HG03108 (cell line): ENCODE measurements at regions not wholly inside any gene's neighbourhood (a gene's known extent, or its start where the extent isn't known, plus 50 kb on each side); places are given as distances from the start of the nearest gene placed in this dataset.

ENCODE experiments used
- ATAC-seq: cut with Tn5 transposase; IDR thresholded peaks from one replicate; pipeline ENCODE4 v1.9.1; 2021; ENCODE audit warnings: moderate library complexity; ENCODE audit not compliant: unreplicated experiment

DNA sequence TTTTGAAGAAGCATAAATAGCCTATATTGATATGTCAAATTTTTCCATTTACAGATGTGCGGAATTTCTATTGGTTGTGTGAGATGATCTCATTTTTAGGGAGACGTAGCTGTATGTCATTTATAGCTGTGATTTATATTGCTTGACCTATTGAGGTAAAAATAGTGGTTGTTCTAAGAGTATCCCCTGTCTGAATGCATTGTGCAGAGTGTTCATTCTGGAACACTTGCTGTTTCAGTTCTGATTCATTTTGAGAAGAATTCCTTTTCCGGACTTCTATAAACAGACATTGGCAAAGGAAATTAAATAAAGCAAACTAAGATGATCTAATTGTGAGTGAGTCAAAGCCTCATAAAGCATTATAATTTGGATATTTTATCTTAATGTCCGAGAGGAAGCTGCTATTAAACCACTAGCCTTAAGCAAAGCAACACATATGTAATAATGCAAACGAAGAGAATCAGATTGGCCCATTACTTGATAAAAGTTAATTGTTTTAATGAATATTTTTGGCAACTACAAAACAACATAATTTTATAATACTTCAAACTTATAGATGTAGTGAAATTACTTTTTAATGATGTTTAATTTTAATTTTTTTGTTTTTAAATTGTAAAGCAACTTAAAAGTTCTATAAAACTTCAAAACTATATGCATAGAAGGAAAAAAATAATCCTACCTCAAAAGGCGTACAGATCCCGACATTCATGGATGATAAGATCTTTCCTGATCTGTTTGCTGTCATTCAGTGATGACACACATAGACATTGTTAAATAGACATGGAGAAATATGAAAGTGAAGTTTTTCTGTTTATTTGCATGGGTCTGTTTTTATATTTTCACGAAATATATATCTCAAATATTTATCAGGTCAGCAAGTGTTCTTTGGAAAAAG lies 942.6 kb upstream of the SLC10A2 start:
- ATAC-seq = no peak

DNA sequence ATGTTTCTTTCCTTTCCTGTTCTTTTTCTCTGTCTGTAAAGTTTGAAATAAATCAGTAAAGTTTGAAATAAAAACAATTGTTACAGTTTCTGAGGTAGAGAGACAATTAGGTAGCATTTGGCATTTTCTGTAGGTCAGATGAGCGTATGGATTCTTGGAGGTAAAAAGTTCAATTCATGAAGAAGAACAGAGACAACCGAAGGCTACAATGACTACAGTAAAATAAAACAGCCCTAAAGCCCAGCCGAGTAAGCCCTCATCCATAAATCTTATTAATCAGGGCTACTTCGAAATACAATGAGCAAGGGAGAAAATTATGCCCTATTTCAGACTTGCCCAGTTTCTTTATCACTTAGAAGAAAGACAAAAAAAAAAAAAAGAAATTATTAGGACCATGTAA lies 941.9 kb upstream of the SLC10A2 start:
- no peak for ATAC-seq

DNA sequence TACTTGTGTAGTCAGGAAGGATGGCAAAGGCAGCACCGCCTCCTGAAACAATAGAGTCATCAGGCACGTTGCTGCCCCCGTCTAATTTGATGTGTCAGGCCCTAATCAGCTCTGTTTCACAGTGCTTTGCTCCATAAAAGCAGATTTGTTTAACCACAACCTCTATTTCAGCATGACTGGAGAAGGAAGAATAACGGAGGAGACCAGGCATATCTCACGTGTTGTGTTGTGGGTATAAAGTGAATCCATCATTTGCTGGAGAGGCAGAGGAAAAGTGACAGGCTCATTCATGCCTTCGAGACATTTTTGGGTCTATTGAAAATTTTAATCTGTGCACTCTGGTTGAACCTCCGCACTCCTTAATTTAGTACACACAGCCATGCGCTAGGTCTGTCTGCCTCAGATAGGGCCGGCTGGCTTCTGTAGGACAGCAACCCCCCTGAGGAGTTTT lies 940.4 kb upstream of the SLC10A2 start:
- ATAC-seq = no peak

DNA sequence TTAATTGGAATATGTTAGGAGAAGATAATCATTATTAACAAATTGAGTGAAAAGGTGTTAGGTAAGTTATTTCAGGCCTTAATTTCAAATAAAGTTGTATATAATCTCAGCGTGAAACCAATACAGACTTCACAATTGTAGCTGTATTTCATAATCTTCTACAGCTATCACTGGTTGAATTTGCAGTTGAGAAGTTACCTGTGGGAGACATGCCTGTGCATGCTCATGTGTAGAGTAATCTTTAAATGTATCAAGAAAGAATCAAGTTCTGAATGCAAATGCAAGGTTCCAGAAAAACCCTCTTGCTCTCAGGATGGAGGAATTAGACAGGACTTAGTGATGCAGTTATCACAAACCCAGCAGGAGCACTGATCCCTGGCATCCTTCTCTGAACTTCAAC lies 938.4 kb upstream of the SLC10A2 start:
- no peak for ATAC-seq

DNA sequence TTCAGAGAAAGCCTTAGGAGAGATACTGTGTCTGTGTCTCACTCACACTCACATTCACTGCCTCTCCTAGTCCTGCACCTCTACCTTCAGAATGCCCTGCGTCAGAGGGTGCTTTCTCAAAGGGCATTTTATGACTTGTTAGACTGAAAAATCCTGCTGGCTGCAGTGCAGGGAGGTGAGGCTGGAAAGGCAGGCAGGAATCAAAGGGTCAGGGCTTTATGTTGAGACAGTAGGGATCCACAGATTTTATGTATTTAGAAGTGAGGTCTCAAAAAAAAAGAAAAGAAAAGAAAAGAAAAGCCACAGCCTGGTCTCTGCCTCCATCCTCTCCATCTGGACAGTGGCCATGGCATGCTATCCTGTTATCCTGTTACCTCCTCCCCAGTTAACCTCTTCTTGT lies 936.0 kb upstream of the SLC10A2 start:
- no peak for ATAC-seq

DNA sequence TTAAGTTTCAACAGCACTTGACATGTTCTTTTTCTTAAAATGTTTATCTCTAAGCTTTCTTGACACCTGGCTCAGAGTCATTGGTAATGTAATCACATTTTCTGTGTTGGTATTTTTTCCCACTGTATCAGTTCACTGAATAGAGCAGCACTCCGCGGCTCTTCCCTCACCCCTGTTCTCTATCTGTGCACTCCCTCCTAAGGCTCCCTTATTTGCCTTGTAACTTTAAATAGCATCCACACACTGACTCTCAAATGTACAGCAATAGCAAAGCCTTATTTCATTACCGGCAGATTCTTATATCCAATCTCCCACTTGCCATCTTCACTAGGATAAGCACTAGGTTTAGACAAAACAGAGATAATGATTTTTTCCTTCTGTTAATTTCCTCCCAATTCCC lies 935.5 kb upstream of the SLC10A2 start:
- ATAC-seq = no peak

DNA sequence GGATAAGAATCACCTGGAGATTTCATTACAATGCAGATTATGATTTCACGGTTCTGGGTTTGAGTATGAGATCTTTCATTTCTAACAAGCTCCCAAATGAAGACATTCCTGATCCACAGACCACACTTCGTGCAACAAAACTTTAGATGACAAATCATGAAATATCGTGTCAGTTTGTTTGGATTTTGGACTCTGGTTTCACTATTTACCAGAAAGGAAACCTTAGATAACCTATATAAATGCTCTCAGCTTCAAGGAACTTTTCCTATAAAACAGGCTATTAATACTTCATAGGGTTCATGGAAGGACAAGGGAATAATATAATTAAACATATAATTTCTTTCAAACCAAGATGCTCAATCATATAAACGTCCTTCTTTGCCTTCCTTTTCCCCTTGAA lies 930.5 kb upstream of the SLC10A2 start:
- no peak for ATAC-seq

DNA sequence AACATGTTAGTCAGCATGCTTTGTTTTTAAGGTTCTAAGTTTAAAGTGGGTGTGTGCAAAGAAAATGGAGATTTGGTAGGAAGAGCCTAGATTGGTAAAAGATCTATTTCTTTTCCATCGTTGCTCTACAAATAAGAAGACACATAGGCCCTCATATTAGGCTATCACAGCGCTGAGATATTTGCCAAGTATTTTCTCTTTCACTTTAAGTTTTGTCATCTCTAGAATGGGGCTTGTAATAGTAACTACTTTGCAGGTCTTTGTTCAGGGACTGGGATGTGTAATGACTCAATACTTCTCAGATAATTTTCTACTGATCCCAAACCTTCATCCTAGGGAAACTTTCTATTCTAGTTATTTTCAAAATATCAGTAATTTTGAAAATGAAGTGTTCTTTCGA lies 917.7 kb upstream of the SLC10A2 start:
- no peak for ATAC-seq

DNA sequence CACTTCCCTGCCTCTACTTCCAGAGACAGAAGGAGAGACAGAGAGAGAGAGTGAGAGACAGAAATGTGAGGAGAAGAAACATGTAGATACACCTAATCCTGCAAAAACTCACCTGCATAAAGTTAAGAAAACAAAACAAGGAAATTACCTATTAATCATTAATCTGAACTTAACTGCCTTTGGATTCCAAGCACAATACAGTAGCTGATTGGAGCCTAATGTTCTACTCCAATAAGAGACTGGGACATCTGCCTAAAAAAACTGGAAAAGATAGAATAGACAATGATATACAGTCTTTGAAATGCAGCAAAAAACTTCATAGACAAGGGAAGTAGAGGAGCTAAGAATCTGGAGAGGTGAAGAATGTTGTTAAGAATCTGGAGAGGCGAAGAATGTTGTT lies 910.2 kb upstream of the SLC10A2 start:
- no peak for ATAC-seq

DNA sequence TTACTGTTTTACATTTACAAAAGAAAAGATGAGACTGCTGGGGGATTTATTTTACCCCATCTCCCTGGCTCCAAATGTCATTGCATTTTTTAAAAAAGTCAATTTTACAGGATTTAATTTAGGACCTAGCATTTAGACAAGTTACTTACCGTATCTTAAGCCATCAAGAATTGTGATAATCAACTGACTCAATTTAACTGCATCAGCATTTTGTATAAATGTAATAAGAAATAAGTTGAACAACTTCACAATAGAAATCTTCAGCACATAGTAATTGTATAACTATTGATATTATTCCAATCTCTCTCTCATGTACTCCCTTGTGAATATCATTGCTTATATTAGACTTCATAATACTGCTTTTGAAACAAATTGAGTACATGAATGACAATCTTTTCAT lies 907.5 kb upstream of the SLC10A2 start:
- no peak for ATAC-seq

DNA sequence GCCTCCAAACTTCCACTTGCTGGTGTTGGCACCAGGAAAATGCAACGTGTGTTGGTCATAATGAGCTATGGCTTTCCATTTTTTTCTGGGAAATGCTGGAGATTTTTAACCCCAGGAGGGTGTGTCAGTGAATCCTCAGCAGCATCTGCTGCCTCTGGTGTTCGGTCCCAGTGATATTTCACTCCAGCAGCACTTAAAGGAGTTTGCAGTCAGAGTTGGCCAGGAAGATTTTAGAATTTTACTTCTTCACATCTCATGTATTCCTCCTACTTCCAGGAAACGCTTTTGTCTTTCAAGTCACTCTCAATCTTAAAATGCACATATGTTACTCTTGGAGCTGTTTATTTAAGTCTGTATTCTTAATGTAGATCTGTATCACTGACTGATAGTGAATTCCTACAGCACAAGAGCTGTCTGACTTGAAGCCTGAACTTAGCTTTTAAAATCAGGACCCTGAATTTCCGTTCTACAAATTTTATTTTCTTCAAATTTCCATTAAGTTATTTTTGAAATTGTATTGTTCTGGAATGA lies 903.4 kb upstream of the SLC10A2 start:
- no peak for ATAC-seq

DNA sequence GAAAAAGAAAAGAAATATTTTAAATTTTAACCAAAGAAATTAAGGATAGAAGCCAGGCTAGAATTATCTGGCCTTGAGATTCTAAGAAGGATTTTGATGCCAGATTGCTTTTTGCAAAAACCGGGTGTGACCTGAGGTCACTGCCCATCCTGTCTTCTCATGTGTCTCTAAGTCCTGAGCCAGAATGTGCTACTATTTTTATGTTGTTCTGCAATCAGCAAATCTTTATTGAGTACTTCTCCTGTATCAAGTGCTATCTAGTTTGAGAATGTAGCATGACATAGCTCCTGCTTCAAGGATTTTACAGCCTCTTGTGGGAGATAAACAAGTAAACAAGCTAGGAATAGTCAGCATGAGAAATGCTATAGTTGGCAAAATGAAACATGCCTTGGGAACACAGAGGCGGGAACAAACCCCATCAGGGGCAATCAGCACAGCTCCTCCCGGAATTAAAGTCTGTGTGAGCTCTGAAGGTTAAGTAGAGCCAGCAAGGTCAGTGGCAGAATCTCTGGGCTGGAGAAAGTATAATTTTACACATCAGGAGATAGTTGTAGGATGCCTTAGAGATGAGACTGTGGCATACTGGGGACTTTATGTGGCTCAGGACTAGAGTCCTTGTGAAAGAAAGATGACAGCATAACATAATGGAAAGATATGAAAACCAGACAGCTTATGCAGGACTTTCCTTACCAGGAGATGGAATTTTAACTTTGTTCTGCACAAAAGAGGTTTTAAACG lies 899.5 kb upstream of the SLC10A2 start:
- ATAC-seq = no peak

DNA sequence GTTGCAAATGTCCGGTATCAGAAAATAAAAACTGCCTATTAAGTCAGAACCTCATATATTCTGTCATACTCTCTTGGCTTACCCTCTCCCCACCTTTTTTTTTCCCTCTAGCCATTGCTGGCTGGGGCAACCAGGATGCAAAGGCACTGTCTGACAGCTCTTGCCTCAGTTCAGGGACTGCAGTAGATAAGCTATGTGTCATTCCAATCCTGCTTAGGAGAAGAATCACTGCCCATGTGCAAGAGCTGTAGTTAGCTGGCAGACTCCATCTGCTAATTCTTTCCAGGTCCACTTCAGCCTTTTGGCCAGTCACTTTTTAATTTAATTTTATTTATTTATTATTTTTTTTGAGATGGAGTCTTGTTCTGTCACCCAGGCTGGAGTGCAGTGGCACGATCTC lies 895.6 kb upstream of the SLC10A2 start:
- no peak for ATAC-seq

DNA sequence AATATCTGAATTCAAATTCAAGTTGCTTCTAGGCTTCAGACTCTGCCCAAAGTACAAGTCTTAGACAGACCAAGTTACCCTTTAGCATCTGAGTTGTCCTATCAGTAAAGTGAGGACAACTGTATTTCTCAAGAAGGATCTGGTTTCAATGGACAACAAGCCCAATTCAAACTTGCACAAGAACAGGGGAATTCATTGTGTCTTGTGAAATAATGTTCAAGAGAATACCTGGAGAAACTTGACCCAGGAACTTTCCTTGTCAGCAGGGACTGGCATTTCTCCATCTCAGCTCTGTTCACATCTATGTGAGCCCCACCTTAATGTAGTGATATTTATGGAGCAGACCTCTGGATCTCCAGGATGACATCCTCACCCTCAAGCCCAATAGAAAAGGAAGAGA lies 894.9 kb upstream of the SLC10A2 start:
- ATAC-seq = no peak

DNA sequence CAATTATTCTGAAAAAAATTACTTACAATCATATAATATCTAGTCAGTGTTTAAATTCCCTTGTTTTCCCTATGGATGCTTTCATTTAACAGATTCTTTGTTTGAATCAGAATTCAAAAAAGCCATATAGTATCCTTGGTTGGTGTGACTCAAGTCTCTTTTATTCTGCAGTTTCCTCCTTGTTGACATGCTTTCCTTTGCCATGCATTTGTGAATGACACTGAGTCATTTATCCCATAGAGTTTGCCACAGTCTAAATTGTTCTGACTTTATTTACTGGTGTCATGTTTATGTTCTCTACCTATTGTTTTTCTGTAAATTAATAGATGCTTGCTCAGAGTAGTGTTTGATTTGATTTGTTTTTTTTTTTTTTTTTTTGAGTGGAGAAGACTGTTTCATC lies 893.8 kb upstream of the SLC10A2 start:
- no peak for ATAC-seq

DNA sequence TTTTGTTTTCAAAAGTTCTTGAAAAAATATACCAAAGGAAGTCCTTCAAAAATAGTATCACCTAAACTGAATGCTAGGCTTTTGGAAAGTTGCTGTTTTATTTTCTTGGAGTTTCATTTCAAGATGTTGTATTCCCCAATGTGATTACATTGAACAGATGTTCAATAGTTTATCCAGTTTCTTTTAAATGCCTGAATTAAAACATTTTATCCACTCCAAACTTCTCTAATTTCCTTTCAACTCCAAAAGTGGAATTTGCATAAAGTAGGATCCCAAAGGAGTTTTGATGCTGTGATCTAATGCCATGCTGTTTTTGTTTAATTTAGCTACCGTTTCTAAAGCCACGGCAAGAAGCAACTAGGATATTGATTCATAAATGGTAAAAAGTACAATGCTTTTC lies 892.5 kb upstream of the SLC10A2 start:
- ATAC-seq = no peak

DNA sequence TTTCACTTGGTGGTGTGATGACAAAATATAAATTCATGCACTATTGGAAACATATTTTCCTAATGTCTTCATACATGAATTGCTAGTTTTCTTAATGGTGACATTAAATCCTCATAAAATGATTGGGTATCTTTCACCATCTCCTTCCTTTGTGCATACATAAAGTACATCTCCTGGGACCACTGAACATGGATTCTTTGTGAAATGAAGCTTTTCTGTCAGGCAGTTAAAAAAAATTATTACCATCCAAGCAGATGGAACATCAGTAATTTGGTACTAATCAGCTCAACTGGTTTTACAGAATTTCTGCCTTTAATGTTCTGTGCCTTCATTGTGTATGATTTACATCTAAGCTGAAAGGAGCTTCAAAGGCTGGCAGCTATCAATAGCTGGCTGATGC lies 891.7 kb upstream of the SLC10A2 start:
- ATAC-seq = no peak

DNA sequence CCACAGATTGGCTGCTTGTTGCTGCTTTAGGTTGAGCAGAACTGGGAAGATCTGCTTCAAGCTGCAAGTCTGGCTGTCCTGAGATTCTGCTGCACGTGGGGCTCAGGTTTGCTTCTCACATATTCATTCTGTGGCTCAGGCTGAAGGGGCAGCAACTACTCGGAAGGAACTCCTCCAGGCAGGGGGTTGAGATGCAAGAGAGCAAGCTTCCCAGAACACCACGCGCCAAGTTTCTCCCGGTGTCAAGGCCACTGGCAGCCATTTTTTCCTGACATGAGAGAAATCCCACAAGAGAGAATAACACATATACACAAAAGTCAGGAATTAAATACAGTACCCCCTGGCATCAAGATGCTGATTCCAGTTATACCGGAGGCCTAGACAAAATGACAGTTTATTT lies 887.6 kb upstream of the SLC10A2 start:
- no peak for ATAC-seq

DNA sequence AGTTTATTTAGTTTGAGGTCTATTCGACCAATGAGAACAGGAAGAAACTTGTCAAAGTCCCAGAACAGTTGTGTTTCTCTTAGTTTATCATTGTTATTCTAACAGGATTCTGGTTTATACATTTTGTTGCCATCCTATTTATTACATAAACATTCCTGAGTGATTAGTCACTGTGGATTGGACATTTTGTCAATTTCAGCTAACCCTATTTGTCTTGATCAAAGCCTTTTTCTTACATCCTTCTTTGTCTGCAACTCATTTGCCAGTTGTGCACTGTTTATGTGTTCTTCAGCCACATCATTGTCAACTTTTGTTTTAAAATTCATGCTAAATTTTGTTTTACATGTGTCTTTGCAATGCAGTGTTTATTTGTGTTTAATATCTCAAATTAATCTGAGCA lies 886.0 kb upstream of the SLC10A2 start:
- ATAC-seq = no peak

DNA sequence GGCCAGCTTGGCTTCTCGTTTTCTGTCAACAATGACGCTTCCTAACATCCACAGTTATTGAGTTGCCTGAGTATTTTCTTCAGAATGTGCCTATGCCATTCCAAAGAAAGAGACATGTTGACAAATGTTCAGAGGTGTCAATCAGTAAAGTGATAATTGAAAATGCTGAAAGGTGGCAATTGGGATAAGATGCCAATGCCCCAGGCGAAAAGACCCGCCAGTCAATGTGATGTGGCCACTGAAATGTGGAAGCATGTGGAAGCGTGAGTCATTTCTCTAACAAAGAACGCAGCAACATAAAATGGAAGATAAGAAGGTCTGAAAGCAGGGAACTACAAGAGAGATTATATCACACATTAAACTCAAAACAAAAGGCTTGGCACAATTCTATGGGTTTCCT lies 882.2 kb upstream of the SLC10A2 start:
- ATAC-seq = no peak

DNA sequence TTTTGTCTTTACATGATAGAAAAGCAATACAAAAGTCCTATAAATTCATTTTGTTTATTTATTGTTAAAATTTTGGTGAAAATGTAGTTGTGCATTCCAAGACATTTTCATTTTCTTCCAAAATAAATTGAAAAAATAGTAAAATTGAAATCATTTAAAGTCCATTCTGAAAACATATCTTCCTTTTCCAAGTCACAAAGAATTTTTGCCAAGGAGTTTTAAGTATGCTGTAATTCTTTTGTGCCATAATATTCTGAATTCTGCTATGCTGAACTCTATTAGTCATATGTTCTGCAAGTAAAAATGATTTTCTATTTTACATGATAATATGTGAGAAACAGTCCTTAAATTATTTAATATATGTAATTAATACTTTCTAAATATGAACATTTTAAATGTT lies 879.6 kb upstream of the SLC10A2 start:
- ATAC-seq = no peak

DNA sequence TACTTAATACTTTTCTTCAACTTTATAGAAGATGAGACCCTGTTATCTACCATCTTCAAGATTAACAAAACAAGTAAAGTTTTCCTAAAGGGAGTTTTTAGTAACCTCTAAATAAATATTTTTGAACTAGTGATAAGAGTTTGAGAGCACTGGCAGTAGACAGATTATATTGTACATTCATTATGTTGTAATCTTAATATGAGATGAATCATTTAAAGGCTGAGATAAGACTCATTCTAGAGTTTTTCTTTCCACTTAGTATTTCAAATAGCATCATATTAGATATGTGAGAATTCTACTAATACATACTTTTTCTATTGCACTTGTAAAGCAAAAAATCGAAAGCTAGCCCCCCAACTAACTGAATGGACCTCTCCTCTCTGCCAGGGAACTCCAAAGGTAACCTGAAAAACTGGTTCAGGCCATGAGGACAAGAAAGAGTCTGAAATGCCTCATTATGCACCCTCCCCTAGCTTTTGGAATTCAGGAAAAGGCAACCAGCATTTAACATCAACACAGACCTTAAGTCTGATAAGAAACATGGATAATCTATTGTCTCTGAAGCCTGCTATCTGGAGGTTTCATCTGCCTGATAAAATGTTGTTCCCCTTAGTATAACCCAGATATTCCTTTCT lies 875.4 kb upstream of the SLC10A2 start:
- no peak for ATAC-seq
